Activated naive CD4-positive, alpha-beta T cell treated with anti-CD3 and anti-CD28 coated beads, Interleukin-2, amount 50 U/mL, for 16 hours (primary cell): ENCODE measurements at regions not wholly inside any gene's neighbourhood (a gene's known extent, or its start where the extent isn't known, plus 50 kb on each side); places are given as distances from the start of the nearest gene placed in this dataset.
"Not testable (repeated sequence)": the region's sequence is repeated elsewhere in the genome, so short reads cannot be mapped to it uniquely, and the experiment has no call there.

ENCODE experiments used
- DNase-seq: peaks from one replicate; pipeline ENCODE4 v3.0.0-alpha.2; 2020

DNA sequence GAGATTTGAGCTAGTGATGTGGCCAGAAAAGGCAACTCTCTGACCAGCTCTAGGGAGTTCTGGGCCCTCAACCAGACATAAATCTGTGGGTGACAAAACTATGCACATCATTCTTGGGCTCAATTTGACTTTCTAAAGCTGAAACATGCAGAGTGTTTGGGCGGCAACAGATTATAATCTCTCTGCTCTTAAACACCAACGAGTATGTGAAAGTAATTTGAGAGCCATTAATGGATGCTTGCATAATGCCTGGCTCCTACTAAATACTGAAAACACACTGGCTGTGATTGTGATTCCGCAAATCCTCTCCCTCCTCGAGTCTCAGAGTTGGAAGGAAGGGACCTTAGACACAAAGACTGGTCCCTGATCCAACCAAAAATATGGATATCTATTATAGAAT lies 186.7 kb downstream of the UACA start:
- no peak for DNase-seq

DNA sequence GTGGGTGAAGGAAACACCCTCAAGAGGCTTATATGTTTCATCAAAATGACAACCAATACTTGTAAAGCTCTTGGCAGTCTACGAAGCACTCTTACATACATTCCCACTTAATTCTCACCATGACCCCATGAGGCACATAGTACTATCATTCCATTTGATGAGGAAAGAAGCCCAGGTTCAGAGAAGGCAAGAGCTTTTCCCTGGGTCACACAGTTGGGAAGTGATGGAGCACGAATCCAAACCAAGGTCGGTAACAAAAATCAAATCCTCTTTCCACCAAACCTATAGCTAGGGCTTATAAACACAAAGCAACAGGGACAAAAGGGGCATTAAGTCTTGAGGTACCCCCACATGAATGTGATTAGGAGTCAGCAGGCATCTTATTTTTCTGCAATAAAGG lies 187.1 kb downstream of the UACA start:
- no peak for DNase-seq

DNA sequence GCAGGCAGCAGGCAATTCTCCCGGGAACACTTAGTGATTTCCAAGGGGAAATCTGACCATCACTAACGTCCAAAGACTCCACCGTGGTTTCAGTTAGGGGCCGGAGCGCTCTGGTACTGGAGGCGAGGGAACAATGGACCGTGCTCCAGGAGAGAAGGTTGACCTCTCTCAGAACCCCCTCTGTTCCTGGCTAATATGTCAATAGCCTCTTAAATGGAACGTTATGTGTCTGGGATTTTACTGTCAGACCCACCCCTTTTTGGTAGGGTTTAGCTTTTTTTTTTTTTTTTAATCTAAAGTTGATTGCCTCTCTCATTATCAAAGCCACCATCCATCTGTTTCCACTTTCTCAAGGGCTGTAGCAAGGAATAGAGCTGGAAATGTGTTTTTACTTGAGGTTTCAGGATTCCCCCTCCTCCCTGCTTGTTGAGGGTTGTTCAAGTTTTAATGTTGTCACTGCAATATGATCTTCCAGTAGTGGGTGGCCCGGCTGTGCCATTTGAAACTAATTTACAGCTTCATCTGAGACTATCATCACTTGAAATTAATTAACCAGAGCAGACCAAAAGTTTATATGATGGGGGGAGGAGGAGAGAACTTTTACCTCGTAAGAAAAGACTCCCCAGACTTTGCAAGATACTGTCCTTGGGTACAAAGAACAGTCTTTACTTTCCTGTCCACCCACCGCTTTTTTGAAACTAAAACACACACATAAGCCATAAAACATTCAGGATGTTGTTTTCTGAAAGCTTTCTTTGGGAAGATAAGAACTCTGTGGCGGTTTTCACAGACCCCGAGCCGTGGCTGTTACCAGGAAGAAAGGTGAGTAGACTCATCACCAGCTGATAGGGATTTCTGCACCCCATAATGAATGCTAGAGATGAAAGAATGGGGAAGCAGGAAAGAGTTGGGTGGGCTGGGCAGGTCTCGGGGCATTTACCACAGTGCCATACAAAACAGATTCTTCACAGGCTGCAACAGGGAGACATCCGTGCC lies 187.8 kb downstream of the UACA start:
- DNase-seq = no peak

DNA sequence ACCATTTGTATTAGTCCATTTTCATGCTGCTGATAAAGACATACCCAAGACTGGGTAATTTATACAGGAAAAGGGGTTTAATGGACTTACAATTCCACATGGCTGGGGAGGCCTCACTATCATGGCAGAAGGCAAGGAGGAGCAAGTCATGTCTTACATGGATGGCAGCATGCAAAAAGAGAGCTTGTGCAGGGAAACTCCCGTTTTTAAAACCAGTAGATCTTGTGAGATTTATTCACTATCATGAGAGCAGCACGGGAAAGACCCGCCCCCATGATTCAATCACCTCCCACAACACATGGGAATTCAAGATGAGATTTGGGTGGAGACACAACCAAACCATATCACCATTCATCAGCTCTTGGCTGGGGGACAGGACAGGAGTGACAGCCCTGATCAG lies 189.0 kb downstream of the UACA start:
- not testable (repeated sequence) for DNase-seq

DNA sequence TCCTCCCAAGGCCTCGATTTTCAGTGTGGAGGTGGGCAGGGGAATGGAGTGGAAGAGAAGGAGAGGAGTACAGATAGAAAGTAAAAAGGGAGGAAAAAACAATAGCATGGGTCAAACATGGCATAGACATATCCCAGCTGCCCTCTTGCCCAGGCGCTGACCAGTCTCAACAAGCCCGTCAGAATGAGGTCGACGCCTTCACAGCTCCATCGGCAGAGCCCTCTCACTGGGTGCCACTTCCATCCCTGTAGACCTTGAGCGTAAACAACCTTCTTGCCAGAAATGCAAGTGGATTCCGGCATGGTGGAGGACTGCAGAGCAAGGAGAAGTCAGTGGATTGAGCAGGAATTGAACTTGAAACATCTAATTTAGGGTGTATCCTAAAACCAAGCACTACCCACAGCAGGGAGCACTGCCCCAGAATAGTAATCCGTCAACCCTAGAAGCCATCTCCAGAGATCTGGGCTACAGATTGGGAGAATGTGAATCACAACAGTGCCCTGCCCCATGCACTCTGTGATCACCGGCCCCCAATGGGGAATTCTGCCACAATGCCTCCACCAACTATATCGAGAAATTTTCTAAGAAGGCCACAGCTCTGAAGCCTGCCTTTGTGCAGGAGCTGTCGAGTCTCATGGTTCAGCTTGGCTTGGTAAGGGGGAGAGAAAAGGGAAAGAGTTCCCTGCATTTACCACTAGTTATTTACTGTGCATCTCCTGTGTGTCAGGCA lies 190.1 kb downstream of the UACA start:
- no peak for DNase-seq

DNA sequence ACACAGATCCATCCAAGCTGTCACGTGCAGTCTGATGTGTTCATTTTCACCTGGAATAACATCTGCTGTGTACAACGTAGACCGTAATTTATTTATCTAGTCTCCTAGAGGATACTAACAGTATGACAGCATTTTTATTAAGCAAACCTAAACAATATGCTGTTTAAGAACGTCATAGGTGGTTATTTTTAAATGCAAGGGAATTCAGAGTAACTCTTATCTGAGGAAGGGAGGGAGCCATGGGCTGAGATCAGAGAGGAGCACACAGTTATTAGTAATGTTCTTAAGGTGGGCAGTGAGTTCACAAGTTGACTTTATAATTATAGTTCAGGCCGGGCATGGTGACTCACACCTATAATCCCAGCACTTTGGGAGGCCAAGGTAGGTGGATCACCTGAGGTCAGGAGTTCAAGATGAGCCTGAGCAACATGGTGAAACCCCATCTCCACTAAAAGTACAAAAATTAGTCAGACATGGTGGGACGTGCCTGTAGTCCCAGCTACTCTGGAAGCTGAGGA lies 193.6 kb downstream of the UACA start:
- no peak for DNase-seq

DNA sequence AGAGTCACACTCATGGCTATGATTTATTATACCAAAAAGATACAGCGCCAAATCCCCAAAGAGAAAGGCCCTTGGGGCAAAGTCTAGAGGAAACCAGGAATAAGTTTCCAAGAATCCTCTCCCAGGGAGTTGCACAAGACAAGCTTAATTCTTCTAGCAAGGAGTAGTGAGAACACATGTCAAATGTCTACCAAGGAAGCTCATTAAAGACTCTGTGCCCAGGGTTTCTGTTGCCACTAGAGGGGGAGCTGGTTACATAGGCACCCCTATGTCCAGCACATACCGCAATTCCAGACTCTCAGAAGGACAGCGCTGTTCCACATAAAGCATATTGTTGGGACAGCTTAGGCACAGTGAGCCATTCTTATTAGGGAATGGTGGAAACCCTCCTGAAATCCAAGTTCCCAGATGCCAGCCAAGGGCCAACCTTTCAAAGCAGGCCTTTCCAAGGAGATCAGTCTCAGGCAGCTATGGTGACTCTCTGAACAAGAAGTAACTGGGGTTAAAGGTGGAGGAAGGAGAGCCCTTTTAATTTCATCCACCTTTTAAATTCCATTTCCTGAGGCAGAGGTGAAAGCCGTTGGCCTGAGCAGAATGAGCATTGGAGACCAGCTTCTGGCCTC lies 194.2 kb downstream of the UACA start:
- DNase-seq = no peak

DNA sequence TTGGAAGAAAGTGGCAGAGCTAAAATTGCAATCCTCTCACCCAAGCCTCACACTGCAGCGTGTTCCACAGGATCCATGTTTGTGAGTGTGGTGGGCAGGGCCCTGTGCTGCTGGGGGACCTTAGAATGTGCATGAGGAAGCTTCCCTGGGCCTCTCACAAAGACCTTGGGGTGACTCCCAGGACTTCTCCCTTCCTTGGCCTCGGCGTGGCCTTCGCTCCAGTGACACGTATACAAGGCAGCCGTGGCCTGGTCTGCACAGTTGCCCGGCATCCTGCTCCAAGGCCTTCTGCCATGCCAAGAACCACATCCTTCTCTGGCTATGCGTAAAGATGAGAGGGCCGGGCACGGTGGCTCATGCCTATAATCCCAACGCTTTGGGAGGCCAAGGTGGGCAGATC lies 196.4 kb downstream of the UACA start:
- DNase-seq = no peak

DNA sequence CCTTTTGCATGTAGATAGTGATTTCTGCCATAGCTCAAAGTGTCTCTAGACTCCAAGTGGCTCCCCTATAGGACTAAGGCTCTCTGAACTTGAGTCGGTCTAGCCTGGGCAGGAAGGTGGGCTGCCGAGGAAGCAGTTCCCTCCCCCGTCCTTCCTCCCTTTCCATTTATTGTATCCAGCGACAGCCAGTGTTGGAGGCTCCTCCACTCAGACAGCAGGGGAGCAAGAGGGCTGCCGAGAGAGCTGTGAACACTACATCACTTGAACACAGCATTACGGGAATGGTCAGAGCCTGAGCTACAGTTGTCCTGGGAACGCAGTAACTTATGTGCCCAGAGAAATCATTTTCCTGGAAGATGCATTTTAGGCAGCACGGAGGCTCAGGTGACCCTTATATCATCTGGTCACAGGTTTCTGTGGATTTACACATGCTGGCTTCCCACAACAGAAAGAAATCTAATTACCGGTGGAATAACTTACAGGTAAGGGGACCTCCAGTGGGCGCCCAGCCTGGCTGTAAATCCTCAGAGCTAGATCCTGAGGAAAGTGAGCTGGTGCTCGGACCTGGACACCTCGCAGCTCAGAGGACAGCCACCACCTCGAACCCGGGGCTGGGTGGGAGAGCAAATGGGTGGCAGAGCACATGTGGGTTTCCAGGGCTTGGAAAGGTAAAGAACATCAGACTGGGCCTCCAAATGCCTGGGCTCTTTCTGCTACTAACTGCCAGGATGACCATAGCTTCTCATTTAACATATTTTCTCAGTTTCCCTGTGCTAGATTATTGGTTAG lies 197.1 kb downstream of the UACA start:
- DNase-seq = no peak

DNA sequence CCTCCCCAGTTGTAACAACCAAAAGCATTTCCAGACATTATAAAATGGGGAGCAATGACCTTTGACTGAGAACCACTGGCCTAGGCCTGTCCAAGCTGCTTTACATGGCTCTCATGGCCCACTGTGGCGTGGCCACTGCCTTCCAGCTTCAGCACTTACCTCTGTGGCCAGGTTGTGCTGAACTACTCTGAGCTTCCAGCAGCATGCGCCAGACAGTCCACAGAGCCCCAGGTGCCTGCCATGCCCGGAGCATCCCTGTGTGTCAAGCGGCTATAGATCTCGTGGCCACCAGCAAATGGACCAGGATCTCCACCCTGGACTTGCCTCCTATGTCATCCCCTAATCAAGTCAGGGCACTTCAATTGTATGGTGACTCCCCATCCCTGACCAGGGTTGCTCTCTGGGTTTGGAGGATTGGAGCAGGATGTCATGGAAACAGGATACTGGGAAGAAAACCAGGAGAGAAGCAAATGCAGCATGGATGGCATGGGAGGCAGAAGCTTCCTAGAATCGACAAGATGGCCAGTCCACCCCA lies 199.7 kb downstream of the UACA start:
- DNase-seq = no peak

DNA sequence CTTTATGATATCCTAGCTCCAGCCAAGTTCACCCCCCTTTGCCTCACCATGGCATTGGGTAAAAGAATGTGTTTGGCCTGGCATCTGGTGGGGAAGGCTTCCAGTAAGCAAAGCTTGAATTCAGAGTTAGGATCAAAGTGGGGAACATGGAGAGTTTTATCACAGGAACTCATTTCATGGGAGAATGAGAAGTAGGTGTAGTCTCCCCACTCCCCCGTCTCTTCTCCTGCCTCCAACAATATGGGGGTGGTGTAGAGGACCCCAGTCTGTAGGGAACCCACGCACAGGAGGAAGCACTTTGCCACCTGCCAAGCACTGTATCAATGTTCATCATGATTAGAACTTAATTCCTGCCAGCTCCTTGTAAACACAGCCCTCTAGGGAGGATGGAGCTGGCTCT lies 200.5 kb downstream of the UACA start:
- DNase-seq = no peak

DNA sequence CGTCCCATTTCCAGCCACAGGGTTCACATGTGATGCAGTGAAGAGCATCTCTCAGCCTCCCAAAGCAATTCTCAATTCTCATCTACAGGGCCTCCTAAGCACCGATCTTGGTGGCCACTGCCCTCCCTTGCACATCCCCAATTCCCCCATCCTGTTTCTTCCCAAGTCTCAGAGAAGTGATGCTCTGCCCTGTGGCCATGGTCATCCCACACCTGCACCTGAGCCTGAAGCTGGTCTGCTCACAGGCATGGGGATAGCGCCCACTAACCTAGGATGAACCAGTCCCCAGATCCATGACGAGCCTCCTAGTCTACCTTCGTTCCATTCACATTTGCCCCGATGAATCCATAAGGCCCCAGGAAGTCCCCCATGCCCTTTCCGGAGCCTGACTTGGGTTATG lies 201.5 kb downstream of the UACA start:
- DNase-seq = no peak

DNA sequence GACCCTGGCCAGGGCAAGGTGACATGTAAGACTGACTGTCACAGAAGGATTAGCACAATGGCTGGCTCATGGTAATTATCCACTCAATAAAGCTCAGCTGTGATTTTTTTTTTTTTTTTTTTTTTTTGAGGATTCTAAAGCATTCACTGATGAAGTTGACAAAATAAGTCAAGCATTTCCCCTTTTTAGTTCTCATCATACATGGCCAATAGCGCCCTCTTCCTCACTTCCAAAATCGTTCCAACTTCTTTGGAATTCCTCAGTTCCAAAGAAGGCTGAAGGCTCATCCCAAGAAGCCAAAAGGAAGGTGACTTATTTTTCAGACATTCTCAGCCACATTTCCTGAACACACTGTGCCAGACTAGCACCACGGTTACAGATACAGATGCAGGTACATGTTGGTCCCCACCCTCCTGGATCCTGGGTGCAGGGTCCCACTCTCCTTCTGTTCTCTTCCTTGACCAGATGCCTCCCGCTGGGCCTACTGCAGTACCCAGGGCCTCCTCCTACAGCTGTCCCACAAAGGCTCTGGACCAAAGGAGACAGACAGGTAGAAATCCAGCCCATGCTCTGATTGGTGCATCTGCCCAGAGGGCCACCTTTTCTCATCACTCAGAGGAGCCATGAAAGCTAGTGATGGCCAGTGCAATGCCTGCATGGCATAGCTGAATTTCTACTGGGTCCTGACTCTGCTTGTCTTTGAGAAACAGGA lies 202.6 kb downstream of the UACA start:
- no peak for DNase-seq

DNA sequence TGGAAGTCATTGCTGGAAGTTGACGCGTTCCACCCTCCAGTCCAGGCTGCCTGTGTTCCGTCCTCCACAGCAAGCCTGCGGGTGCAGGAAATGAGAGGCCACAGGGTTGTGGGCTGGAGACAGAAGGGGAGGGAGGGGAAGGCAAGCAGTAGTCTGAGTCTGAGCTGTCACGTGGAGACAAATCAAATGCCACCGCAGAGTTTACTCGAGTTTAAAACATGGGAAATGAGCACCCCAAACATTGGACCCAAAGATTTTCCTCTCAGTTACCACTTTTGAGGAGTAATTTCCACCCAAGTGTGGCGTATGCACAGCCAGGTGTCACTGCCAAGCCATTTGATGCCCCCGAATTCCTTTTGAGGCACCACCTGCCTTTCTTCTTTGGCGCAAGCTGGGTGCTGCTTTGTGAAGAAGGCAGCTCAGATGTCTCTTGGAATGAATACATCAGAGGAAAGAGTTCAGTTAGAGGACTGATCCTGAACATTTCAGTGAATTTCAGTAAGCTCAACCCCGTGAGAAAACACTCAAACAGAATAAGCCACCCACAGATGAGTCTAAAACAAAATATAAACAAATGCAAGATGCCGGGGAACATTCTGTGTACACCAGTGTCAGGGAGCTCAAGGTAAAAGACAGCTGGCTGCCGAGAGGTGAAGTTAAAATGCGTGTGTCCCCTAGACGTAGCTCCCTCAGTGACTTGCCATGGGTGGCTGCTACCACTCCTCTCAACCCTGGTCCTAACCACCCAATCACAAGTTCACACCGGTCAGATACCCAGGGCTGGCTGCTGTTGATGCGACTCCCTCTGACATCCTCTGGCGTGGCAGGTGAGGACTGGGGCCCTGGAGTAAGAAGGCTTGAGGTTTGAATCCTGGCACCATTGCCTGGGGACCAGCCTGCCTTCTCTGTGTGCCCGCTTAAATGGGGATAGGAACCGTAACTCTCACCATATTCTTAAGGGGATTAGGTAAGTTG lies 203.8 kb downstream of the UACA start:
- peak; percentile 59 for DNase-seq

DNA sequence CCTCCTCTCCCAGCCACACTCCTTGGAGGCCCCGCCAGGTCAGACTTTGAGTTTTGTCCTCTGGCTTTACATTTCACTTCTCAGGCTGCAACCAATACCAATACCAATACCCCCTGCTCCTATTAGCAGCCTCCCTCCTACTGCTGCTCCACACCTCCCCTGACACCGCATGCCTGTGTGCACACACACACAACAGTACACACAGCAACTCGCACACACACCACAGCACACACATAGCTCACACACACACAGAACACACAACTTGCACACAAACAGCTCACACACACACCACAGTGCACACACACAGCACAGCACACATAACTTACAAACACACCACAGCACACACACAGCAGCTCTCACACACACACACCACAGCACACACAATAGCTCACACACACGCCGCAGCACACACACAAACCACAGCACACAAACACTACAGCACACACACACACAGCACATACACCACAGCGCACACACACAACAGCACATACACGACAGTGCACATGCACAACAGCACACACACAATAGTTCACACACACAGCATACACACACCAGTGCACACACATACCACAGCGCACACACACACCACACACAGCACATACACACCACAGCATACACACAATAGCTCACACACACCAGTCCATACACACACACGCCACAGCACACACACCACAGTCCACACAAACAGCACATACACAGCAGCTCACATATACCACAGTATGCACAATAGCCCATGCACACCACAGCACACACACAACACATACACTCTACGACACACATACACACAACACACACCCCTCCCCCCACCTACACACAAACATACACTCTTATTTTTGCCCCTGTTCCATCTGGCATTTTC lies 204.7 kb downstream of the UACA start:
- no peak for DNase-seq

DNA sequence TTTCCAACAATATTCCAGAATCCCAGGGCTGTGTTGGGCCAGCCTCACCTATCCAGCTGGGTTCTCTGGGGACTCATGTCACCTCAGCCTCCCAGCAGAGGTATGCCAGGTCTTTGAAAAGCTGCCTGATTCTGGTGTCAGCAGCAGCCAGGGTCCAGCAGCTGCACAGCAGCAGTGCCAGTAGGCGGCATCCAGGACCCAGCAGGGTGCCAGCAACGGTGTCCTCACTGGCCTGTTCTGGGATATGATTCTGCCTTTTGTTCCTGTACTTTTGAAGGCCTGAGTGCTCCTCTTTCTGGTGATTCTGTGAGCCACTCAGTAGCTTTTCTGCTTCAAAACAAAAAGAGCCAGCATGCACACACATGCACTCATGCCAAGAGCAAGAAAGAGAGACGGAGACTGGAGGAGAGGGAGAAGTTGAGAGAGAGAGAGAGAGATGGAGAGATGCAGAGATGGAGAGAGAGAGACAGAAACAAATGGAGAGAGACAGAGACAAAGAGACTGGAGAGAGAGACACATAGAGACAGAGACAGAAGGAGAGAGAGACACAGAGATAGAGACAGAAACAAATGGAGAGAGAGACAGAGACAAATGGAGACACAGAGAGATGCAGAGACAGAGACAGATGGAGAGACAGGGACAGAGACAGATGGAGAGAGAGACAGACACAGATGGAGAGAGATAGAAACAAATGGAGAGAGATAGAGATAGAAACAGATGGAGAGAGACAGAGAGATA lies 205.7 kb downstream of the UACA start:
- no peak for DNase-seq

DNA sequence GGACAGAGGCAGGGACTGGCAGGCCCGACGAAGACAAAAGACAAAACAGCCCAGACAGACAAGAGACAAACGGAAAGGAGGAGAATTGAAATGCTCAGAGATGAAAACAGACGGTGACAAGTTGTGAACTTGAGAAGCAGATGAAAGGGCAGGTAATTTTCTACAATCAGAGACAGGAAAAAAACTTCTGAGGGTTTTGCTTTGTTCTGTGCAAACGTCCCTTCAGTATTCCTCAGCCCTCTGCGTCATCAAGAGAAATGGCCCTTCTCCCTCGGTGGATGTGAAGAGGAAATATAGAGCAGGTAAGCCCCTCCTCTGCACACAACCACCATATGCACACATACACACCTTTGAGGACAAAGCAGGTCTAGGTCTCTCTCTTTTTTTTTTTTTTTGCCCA lies 206.6 kb downstream of the UACA start:
- no peak for DNase-seq

DNA sequence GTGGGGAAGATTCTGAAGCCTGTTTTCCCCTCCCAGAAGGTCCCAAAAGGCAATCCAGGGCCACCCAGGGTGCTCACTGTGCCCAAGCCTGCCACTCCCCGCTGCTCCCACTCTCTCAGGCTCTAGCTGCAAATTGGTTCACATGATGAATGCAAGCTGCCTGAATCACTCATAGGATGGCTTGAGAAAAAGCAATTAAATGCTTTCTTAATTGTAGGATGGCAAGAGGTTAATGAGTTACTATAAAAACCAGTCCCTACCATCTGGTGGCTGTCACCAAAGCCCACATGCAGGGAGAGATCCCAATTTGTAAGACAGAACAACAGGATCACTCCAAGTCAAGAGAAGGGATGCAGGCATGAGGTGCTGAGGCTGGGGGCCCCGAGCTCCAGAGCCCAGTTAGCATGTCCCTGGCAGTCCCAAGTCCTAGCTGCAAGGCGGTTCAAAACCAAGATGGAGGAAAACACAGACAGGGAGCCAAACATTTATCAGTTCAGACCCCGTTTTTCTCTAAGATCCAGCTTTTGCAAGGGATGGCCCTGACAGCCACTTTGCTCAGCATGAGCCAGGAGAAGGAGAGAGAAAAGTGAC lies 207.1 kb downstream of the UACA start:
- DNase-seq = no peak
